HG02943 (cell line): ENCODE measurements at regions not wholly inside any gene's neighbourhood (a gene's known extent, or its start where the extent isn't known, plus 50 kb on each side); places are given as distances from the start of the nearest gene placed in this dataset.
"Not testable (repeated sequence)": the region's sequence is repeated elsewhere in the genome, so short reads cannot be mapped to it uniquely, and the experiment has no call there.

ENCODE experiments used
- ATAC-seq: cut with Tn5 transposase; IDR thresholded peaks from one replicate; pipeline ENCODE4 v1.9.1; 2021; ENCODE audit warnings: mild to moderate bottlenecking, low read depth, moderate library complexity; ENCODE audit not compliant: unreplicated experiment

GRCh38 chr6:6724539-6725467 lies 136.3 kb downstream of the LY86 start:
- ATAC-seq, result no peak

- ATAC-seq, result no peak
Measured at GRCh38 chr6:6725468-6726209, 137.1 kb downstream of the LY86 start.

GRCh38 chr6:6728169-6728941 lies 139.8 kb downstream of the LY86 start:
- no peak for ATAC-seq

- no peak for ATAC-seq
Measured at GRCh38 chr6:6729971-6730370, 141.5 kb downstream of the LY86 start.

GRCh38 chr6:6730831-6731230 lies 142.3 kb downstream of the LY86 start:
- no peak for ATAC-seq

GRCh38 chr6:6734479-6735465 lies 146.3 kb downstream of the LY86 start:
- ATAC-seq, result no peak

GRCh38 chr6:6736791-6737654 lies 148.5 kb downstream of the LY86 start:
- no peak for ATAC-seq

GRCh38 chr6:6737671-6738070 lies 149.2 kb downstream of the LY86 start:
- ATAC-seq, result no peak

GRCh38 chr6:6738108-6738507 lies 149.6 kb downstream of the LY86 start:
- ATAC-seq, result no peak

- no peak for ATAC-seq
Measured at GRCh38 chr6:6738922-6739716, 150.6 kb downstream of the LY86 start.

- no peak for ATAC-seq
Measured at GRCh38 chr6:6740595-6740994, 152.1 kb downstream of the LY86 start.

GRCh38 chr6:6741264-6741663 lies 152.7 kb downstream of the LY86 start:
- ATAC-seq, result no peak

- ATAC-seq, result no peak
Measured at GRCh38 chr6:6742535-6742934, 154.0 kb downstream of the LY86 start.

- no peak for ATAC-seq
Measured at GRCh38 chr6:6744551-6744950, 156.0 kb downstream of the LY86 start.

GRCh38 chr6:6745637-6746332 lies 157.3 kb downstream of the LY86 start:
- not testable (repeated sequence) for ATAC-seq

- ATAC-seq, result no peak
Measured at GRCh38 chr6:6746333-6746969, 157.9 kb downstream of the LY86 start.

GRCh38 chr6:6746970-6747338 lies 158.4 kb downstream of the LY86 start:
- ATAC-seq, result no peak
